GM23338 (cell line): ENCODE measurements at regions not wholly inside any gene's neighbourhood (a gene's known extent, or its start where the extent isn't known, plus 50 kb on each side); places are given as distances from the start of the nearest gene placed in this dataset.
A peak's percentile ranks its signal among the peaks of the same experiment; 100 is the strongest.

Source experiments
- ATAC-seq: fragments of 200-7000 bp; cut with Tn5 transposase; 3 replicates; pipeline ENCODE4 v1.9.1; 2020
- DNase-seq: peaks from one replicate; pipeline ENCODE4 v3.0.0-alpha.2; 2015; ENCODE audit warnings: low spot score
- H2AFZ ChIP-seq: fragments of 200-600 bp; sonication (generic); 2 replicates; pipeline ENCODE4 v1.8.0; 2016; ENCODE audit warnings: antibody characterized with exemption, mild to moderate bottlenecking, moderate library complexity
- H3F3A ChIP-seq: fragments of 200-600 bp; sonication (generic); replicated peaks from 2 replicates; pipeline ENCODE4 v1.8.0; 2017; ENCODE audit warnings: antibody characterized with exemption, mixed run types, low read depth
- H3K27ac ChIP-seq: fragments of 200-600 bp; sonication (generic); 2 replicates; pipeline ENCODE4 v1.6.1; 2016; ENCODE audit warnings: low read depth
- H3K27me3 ChIP-seq: fragments of 200-600 bp; sonication (generic); 2 replicates; pipeline ENCODE4 v1.8.0; 2016; ENCODE audit warnings: mild to moderate bottlenecking, mixed run types, moderate library complexity; ENCODE audit not compliant: insufficient read depth
- H3K36me3 ChIP-seq: fragments of 200-600 bp; sonication (generic); 2 replicates; pipeline ENCODE4 v1.8.0; 2016; ENCODE audit warnings: mild to moderate bottlenecking; ENCODE audit not compliant: insufficient read depth
- H3K4me1 ChIP-seq: fragments of 200-600 bp; sonication (generic); 2 replicates; pipeline ENCODE4 v1.8.0; 2016; ENCODE audit warnings: mild to moderate bottlenecking, moderate library complexity; ENCODE audit not compliant: insufficient read depth
- H3K4me2 ChIP-seq: fragments of 200-600 bp; sonication (generic); 2 replicates; pipeline ENCODE4 v1.7.1; 2017; ENCODE audit warnings: mixed run types
- H3K4me3 ChIP-seq: fragments of 200-600 bp; sonication (generic); 2 replicates; pipeline ENCODE4 v1.6.1; 2016; ENCODE audit warnings: mixed run types
- H3K79me2 ChIP-seq: fragments of 200-600 bp; sonication (generic); replicated peaks from 2 replicates; pipeline ENCODE4 v1.8.0; 2017; ENCODE audit warnings: mild to moderate bottlenecking; ENCODE audit not compliant: insufficient read depth
- H3K9me2 ChIP-seq: fragments of 200-600 bp; sonication (generic); 2 replicates; pipeline ENCODE4 v1.8.0; 2017; ENCODE audit not compliant: insufficient read depth
- H4K20me1 ChIP-seq: fragments of 200-600 bp; sonication (generic); replicated peaks from 2 replicates; pipeline ENCODE4 v1.8.0; 2017; ENCODE audit warnings: mild to moderate bottlenecking; ENCODE audit not compliant: insufficient read depth
- H3K27ac Mint-ChIP-seq: 2 replicates; pipeline ENCODE4 v1.8.0; 2020; ENCODE audit warnings: inconsistent platforms, mild to moderate bottlenecking, moderate library complexity, mixed read lengths
- H3K27me3 Mint-ChIP-seq: 3 replicates; pipeline ENCODE4 v1.8.0; 2022; ENCODE audit warnings: low read depth, mild to moderate bottlenecking, moderate library complexity, mixed read lengths, inconsistent platforms; ENCODE audit not compliant: insufficient read depth, poor library complexity
- H3K36me3 Mint-ChIP-seq: 3 replicates; pipeline ENCODE4 v1.8.0; 2021; ENCODE audit warnings: low read depth, mild to moderate bottlenecking, inconsistent platforms, moderate library complexity, mixed read lengths
- H3K4me1 Mint-ChIP-seq: 3 replicates; pipeline ENCODE4 v1.8.0; 2020; ENCODE audit warnings: mild to moderate bottlenecking, inconsistent platforms, mixed read lengths
- H3K4me3 Mint-ChIP-seq: 3 replicates; pipeline ENCODE4 v1.8.0; 2021; ENCODE audit warnings: moderate library complexity, mild to moderate bottlenecking, inconsistent platforms, mixed read lengths
- H3K9me3 Mint-ChIP-seq: 3 replicates; pipeline ENCODE4 v1.8.0; 2020; ENCODE audit warnings: moderate library complexity, mild to moderate bottlenecking, inconsistent platforms, mixed read lengths
- CREB1 ChIP-seq: fragments of 250-450 bp; sonication (Bioruptor Pico); IDR thresholded peaks from 2 replicates; pipeline ENCODE4 v1.5.0; 2020; ENCODE audit warnings: low read depth, mild to moderate bottlenecking, moderate library complexity
- ETS1 ChIP-seq: IDR thresholded peaks from 2 replicates; pipeline ENCODE4 v1.6.1; 2016; ENCODE audit warnings: antibody characterized with exemption
- JUNB ChIP-seq: IDR thresholded peaks from one replicate; pipeline ENCODE4 v1.6.1; 2016; ENCODE audit warnings: antibody characterized with exemption; ENCODE audit not compliant: unreplicated experiment
- NANOG ChIP-seq: IDR thresholded peaks from 2 replicates; pipeline ENCODE4 v1.6.1; 2016; ENCODE audit warnings: antibody characterized with exemption, borderline replicate concordance
- POLR2AphosphoS5 ChIP-seq: IDR thresholded peaks from 2 replicates; pipeline ENCODE4 v1.6.1; 2016; ENCODE audit warnings: antibody characterized with exemption, low read depth
- REST ChIP-seq: IDR thresholded peaks from one replicate; pipeline ENCODE4 v1.6.1; 2018; ENCODE audit warnings: antibody characterized with exemption; ENCODE audit not compliant: unreplicated experiment
- STAT1 ChIP-seq: IDR thresholded peaks from one replicate; pipeline ENCODE4 v1.6.1; 2016; ENCODE audit warnings: antibody characterized with exemption; ENCODE audit not compliant: unreplicated experiment
- ZNF114 ChIP-seq: fragments of 250-450 bp; sonication (Bioruptor Pico); IDR thresholded peaks from 2 replicates; pipeline ENCODE4 v1.5.0; 2020; ENCODE audit warnings: mild to moderate bottlenecking, moderate library complexity
- ZNF331 ChIP-seq: fragments of 250-450 bp; sonication (Bioruptor Pico); IDR thresholded peaks from 2 replicates; pipeline ENCODE4 v1.5.0; 2020; ENCODE audit warnings: low read depth, mild to moderate bottlenecking, moderate library complexity
- ZNF462 ChIP-seq: fragments of 250-450 bp; sonication (Bioruptor Pico); IDR thresholded peaks from 2 replicates; pipeline ENCODE4 v1.5.0; 2020; ENCODE audit warnings: mild to moderate bottlenecking, moderate library complexity

GRCh38 chr2:81077396-81077795 is 772.8 kb upstream of the LRRTM1 start:
- H3F3A ChIP-seq, result no peaks in the 10 kb centered on the region
- no peaks in the 10 kb centered on the region for H4K20me1 ChIP-seq
- DNase-seq (peak; percentile 76), ATAC-seq (peak; percentile 95)
- peak overlapping the region; percentile 53 for H3K4me2 ChIP-seq
- H3K4me1 Mint-ChIP-seq, result peaks cover 43% of the 10 kb centered on the region
- H3K4me1 ChIP-seq, result peaks cover 38% of the 10 kb centered on the region
- no peaks in the 10 kb centered on the region for H3K36me3 ChIP-seq
- H3K9me2 ChIP-seq, result no peaks in the 10 kb centered on the region
- H3K36me3 Mint-ChIP-seq, result no peaks in the 10 kb centered on the region
- no peaks in the 10 kb centered on the region for H3K27me3 ChIP-seq
- no peaks in the 10 kb centered on the region; the same call in 2 of the 3 replicates for H3K9me3 Mint-ChIP-seq
- TF ChIP-seq NANOG (0 out of 2 replicates have a peak, but pooled peaks have one; percentile 14), POLR2AphosphoS5 (no peak)
- H3K79me2 ChIP-seq, result no peaks in the 10 kb centered on the region
- H3K27ac Mint-ChIP-seq, result peak overlapping the region; percentile 66
- H3K4me3 Mint-ChIP-seq, result no peak overlapping the region
- no peaks in the 10 kb centered on the region for H3K27me3 Mint-ChIP-seq
- H3K27ac ChIP-seq, result peak overlapping the region; percentile 21; the same call in 1 of the 2 replicates
- H2AFZ ChIP-seq, result no peak overlapping the region
- no peak overlapping the region for H3K4me3 ChIP-seq

- H3K27ac Mint-ChIP-seq, result no peak overlapping the region
- no peak overlapping the region for H3K4me2 ChIP-seq
- no peak overlapping the region for H3K4me3 ChIP-seq
- no peak overlapping the region for H3K4me3 Mint-ChIP-seq
- H3K4me1 ChIP-seq, result peaks cover 36% of the 10 kb centered on the region
- DNase-seq (no peak), ATAC-seq (no peak)
- no peaks in the 10 kb centered on the region for H3K27me3 ChIP-seq
- no peaks in the 10 kb centered on the region for H3K36me3 Mint-ChIP-seq
- no peaks in the 10 kb centered on the region for H3K36me3 ChIP-seq
- no peak overlapping the region for H2AFZ ChIP-seq
- H3K79me2 ChIP-seq, result no peaks in the 10 kb centered on the region
- H3K27ac ChIP-seq, result no peak overlapping the region
- H3K27me3 Mint-ChIP-seq, result no peaks in the 10 kb centered on the region
- H3K9me2 ChIP-seq, result peaks cover 6% of the 10 kb centered on the region; the same call in 1 of the 2 replicates
- no peaks in the 10 kb centered on the region for H4K20me1 ChIP-seq
- no peaks in the 10 kb centered on the region for H3F3A ChIP-seq
- no peaks in the 10 kb centered on the region for H3K9me3 Mint-ChIP-seq
- H3K4me1 Mint-ChIP-seq, result peaks cover 37% of the 10 kb centered on the region
- TF ChIP-seq CREB1 (CRISPR knock-in tag) (no peak), STAT1 (no peak), ETS1 (no peak), ZNF462 (CRISPR knock-in tag) (no peak), ZNF114 (CRISPR knock-in tag) (no peak), ZNF331 (no peak), REST (no peak), POLR2AphosphoS5 (no peak), JUNB (no peak)
Measured at GRCh38 chr2:81073412-81073811, 768.9 kb upstream of the LRRTM1 start.
